GM10266 (cell line): ENCODE measurements at regions not wholly inside any gene's neighbourhood (a gene's known extent, or its start where the extent isn't known, plus 50 kb on each side); places are given as distances from the start of the nearest gene placed in this dataset.

Experiments used
- DNase-seq: peaks from one replicate; pipeline ENCODE4 v3.0.0; 2012; ENCODE audit errors: extremely low spot score
- TF ChIP-seq, protein P1 (sequence below): IDR thresholded peaks from 2 replicates; pipeline ENCODE4 v1.5.1; 2012; ENCODE audit warnings: mild to moderate bottlenecking, low read depth; ENCODE audit not compliant: control insufficient read depth, insufficient read depth; ENCODE audit errors: missing control alignments

DNA sequence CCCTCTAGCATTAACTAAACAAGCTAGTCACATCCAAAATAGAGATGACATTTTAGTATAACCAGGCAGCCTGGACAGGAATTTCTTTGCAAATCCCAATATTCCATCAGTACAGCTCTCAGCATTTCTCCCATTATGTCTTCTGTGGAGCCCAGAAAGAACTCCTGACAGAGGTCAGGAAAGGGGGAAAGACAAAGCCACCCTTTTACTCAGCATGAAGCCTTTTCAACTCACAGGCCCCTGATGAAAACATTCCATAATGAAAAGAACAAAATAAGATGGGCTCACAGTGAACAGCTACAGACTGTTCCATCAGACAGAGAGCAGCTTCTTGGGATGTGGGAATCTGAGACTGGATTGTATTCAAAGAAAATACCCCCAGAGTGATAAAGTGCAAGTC lies 80.6 kb downstream of the TEX35 start:
- DNase-seq: no peak
- TF ChIP-seq, protein P1, sequence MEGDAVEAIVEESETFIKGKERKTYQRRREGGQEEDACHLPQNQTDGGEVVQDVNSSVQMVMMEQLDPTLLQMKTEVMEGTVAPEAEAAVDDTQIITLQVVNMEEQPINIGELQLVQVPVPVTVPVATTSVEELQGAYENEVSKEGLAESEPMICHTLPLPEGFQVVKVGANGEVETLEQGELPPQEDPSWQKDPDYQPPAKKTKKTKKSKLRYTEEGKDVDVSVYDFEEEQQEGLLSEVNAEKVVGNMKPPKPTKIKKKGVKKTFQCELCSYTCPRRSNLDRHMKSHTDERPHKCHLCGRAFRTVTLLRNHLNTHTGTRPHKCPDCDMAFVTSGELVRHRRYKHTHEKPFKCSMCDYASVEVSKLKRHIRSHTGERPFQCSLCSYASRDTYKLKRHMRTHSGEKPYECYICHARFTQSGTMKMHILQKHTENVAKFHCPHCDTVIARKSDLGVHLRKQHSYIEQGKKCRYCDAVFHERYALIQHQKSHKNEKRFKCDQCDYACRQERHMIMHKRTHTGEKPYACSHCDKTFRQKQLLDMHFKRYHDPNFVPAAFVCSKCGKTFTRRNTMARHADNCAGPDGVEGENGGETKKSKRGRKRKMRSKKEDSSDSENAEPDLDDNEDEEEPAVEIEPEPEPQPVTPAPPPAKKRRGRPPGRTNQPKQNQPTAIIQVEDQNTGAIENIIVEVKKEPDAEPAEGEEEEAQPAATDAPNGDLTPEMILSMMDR: no peak

DNA sequence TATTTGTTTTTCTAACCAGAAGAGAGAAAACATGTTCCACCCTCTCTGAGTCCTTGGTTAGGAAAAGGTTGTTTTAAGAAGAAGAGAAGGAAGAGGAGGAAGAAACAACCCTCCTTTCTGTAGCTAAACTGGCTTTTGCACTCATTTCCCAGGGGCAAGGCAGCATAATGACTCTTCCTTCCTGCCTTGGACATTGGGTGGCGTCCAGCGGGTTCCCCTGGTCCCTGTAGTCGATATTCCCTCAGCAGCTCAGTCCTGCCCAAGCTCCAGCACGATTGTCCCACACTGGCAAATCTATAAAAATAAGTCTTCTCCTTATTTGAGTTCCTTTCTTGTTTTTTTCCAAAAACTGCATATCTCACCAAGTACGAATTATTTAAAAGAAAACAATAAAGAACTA lies 81.2 kb downstream of the TEX35 start:
- TF ChIP-seq, protein P1: no peak
- no peak for DNase-seq

DNA sequence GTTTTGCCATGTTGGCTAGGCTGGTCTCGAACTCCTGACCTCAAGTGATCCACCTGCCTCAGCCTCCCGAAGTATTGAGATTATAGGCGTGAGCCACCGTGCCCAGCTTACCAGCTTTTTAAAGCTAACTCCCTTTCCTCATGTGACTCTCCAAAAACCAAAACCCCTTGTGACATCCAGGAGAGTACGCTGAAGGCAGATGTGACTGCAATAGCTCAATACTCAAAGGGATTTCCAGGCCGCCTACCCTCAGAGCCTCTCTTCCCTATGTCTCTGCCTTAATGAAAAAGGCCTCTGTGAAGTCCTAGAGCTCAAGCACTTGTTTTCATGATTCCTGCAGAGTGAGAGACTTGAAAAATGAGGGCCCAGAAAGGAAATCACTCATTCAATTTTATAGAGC lies 82.6 kb downstream of the TEX35 start:
- DNase-seq: no peak
- TF ChIP-seq, protein P1: no peak

DNA sequence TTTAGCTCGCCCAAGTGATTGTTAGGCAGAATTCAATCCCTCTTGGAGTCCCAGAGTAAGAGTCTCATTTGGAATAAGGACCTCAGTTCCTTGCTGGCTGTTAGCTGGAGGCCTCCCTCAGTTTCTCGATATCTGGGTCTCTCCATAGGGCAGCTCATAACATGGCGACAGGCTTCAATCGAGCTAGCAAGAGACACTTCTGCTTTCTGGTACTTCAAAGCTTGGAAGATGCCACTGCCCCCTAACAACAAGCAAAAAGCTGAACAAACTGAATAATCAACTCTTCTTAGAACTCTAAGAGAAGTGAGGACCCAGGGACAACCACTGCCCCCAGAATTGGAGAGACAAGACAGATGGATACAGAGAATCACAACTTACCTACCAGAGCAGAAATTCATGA lies 86.2 kb downstream of the TEX35 start:
- no peak for DNase-seq
- TF ChIP-seq, protein P1: no peak

DNA sequence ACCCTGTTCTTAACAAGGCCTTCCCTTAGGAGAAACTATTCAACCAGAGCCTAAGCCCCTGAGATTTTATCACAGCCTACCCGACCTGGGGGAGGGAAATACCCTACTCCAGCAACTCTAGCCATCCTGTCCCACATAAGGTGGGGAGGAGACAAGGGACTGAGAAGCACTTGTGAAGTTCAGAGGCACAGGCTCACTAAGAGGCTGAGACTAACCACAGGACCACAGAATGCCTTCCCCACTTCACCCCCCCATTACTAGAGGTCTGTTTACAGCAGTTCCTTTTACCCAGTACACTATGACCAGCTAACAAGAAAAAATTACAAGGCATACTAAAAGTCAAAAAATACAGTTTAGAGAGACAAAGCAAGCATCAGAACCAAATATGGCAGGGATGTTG lies 86.8 kb downstream of the TEX35 start:
- DNase-seq: no peak

DNA sequence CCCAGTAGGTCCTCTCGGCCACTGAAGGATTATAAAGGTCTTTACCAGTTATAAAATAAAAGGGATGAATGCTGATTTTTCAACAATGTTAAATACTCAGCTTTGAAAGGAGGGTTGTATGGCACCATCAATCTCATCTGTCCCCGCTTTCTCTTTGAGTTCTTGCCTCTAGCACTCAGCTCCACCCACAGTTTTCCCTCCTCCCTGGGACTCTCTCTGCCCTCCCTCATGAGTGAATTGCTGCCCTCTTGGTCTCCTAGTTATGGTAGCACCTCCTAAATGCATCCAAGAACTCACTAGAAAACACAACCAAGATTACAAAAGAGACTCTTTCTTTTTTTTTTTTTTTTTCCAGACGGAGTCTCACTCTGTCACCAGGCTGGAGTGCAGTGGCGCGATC lies 91.0 kb downstream of the TEX35 start:
- TF ChIP-seq, protein P1: no peak
- no peak for DNase-seq

More for the DNA sequence above, 86.8 kb downstream of the TEX35 start:
- TF ChIP-seq, protein P1: no peak

DNA sequence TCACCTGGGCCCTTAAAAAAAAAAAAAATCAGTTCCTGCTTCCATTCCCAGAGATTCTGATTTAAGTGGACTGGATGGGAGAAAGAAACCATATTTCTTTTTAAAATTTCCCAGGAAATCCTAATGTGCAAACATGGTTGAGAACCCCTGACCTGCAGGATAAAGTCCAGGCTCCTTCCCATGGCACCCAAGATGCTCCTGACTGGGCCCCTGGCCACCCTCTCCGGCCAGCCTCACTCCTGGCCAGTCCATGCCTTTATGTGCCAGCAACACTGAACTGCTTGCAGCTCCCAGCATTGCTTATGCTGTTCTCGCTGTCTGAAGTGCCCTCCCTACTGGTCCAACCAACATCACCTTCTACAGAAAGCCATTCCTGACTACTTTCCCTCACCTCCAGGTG lies 93.9 kb downstream of the TEX35 start:
- TF ChIP-seq, protein P1: no peak
- no peak for DNase-seq
